ENCODE measurements at regions not wholly inside any gene's neighbourhood (a gene's known extent, or its start where the extent isn't known, plus 50 kb on each side); places are given as distances from the start of the nearest gene placed in this dataset.
A peak's percentile ranks its signal among the peaks of the same experiment; 100 is the strongest.

- DNase-seq = no peak
Measured at GRCh38 chr4:104772849-104773248, 278.2 kb upstream of the CXXC4 start.

DNA sequence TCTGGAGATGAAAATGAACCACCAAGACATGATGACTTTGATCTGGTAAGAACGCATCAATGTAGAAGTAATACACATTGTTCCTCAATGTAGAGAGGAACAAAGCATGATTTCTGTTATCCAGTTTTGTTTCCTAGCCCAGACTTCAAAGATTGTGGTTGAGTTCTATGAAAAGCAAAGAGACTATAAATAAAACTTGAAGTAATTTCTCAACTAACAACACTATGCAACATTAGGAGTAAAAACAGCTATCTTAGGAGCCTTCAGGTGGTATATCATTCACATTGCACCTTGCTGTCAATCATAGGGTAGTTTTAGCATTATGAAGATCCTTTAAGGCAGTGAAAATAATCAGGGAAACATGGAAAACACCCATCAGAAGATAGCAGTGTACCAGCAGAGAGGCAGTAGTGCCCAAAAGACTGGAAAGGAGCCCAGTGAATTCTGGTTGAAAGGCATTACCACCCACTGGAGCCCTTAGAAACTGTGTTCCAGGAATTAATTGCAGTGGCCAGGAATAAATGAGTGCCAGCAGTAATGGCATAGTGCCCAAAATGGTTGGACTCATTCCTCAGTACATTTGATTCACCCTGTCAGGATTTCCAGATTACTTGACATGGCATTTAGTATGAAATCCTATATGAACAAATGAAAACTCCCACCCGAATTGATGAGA lies 300.7 kb upstream of the CXXC4 start:
- no peak for DNase-seq

DNA sequence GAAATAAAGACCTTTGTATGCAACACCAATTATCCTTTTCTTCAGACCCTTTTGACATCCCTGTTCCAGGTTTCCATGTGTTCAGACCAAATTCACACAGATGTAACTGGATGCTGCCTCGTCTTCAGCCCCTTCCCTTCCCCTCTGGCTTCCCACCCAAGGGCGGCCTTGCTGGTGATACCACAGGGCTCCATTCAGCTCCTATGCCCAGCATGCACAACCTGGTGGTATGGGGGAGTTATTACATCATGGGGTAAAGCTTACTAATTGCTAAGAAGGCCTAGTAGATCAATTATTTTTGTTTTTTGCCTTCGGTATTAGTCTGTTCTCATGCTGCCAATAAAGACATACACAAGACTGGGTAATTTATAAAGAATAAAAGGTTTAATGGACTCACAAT lies 317.0 kb upstream of the CXXC4 start:
- DNase-seq = no peak

DNA sequence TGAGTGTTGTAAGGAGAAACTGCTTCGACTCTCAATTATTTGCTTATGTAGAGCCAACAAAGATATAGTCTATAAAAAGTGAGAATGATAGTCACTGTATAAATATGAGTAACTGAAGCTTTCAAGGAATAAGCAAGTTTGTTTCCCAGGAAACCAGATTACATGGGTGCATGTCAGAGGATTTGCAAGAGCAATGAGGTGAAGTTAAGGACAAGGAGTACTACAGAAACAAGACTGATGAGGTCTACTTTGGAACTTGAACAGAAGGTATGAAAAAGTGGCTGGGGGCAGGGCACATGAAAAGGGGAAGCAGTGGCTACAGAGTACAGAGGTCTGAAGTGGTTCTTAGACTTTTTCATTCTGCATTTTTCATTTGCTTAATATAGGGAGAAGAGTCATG lies 321.0 kb upstream of the CXXC4 start:
- no peak for DNase-seq

DNA sequence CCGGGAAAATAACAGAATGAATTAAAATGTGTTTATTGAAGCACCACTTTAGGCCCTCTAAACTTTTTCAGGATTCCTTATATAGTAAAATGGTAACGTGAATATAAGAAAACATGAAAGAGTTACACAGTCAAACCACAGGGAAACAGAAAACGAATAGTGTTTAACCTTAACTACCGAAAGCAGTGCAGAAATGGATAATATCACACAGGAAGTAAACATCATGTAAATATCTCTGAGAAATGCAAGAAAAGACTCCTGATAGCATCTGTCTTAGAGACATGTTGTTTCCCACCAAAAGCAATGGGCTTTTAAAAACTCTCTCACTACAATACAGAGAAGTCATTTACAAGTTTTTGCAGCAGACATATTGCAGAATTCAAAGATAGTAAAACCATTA lies 323.9 kb upstream of the CXXC4 start:
- no peak for DNase-seq

DNA sequence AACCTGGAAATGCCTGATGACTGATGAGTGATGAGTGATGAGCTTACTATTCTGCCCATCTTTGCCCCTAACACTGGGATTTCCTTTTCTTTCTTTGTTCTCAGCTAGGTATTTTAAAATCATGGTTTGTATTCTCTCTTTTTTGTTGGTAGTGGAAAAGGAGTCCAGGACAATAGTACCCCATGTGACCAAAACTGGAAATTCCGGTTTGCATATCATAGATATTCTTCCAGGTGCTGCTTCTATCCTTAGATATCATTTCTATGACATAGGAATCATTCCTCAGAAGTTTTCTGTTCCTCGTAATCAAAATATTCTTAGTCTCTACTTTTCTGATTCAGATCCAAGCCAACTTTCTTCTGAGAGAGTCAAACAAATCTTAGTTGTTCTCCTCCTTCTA lies 320.5 kb upstream of the TET2 start:
- no peak for DNase-seq

DNA sequence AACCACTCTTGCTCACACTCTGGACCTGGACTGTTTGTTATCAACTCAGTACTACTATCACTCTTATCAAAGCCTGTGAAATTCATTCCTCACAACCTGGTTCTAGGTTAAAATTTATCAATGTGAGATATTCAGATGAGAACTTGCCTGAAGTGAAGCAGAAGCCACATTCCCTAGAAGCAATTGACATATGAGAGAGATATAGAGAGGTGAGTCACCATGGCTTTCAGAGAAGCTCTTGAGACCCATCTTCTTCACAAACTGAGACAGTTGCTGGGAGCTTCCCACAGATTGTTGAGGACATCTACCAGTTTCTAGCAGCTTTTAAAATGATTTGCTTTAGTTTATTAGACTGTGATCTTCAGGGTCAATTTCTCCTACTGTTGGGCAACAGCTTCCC lies 316.9 kb upstream of the TET2 start:
- DNase-seq = no peak

DNA sequence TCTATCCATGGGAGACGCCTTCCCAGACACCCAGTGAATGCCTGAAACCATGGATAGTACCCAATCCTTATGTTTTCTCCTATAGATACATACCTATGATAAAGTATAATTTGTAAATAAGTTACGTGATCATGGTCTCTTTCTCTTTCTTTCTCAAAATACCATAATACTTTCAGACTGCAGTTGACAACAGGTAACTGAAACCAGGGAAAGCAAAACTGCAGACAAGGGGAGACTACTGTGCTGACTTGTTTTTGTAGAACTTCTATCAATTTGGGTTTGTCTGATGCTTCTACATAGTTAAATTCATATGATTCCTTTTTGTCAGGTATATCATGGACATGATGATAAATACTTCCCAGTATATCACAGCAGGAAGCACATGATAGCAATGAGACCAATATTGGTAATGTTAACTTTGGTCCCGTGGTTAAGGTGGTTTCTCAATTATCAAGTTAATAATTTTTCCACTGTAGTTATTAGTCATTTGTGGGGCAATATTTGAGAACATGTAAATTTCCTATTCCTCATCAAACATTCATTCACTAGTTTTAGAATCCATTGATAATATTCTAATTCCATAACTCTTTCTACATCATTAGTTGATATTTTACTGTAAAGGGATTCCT lies 298.0 kb upstream of the TET2 start:
- DNase-seq = no peak

GRCh38 chr4:104859601-104860237 lies 287.0 kb upstream of the TET2 start:
- peak in 6 of 51 donors; percentile 0 to 2 (median 0) for DNase-seq

DNA sequence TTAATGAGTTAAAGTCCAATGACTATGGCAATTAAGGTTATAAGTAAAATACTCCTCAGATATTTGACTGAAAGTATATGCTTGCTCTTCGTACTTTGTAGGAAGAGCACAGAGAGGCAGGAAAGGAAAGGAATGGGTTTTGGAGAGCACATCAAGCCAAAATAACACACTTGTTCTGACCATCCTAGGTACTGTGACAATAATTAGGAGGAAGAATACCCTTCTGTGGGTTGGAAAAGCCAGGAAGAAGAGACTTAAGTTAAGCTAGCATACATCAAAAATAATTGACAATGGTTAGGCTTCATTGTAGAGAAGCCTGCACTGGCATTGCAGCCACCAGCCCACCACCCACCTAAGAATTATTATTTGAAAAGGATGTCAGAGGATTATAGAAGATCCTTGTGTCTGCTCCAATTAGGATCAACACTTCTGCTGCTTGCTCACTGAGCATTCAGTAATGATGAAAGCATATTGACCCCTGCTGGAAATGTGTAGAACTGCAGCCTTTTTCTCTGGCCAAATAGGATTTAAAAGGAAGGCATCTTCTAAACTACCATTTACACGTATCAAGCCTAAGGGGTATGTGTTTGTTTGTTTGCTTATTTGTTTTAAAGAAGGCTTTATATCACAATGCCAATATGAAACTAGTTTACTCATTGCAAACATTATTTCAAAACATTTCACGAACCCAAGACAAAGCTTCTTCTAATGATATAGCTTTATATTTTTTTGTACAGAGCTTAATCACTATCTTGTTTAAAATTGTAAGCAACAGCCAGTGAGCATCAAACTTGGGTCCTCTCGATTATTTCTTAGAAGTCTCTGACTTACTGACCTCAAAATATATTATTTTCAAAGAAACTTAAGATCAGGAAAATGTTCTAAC lies 286.2 kb upstream of the TET2 start:
- DNase-seq = peak in 37 of 51 donors; percentile 0 to 86 (median 21)

GRCh38 chr4:104866809-104867208 lies 279.9 kb upstream of the TET2 start:
- no peak for DNase-seq

DNA sequence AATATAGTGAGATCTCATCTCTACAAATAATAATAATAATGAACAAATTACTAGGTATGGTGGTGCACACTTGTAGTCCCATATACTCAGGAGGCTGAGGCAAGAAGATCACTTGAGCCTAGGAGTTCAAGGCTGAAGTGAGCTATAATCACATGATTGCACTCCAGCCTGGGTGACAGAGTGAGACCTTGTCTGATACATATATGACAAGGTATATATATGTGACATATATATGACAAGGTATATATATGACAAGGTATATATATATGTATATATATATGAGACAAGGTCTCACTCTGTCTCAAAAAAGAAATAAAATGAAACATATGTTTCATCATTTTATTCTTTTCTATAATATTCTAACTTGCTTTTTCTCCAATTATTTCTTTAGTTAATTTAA lies 278.1 kb upstream of the TET2 start:
- no peak for DNase-seq

- no peak for DNase-seq
Measured at GRCh38 chr4:104868958-104869357, 277.7 kb upstream of the TET2 start.

- DNase-seq = no peak
Measured at GRCh38 chr4:104869831-104870230, 276.8 kb upstream of the TET2 start.

- DNase-seq = no peak
Measured at GRCh38 chr4:104870495-104871233, 276.0 kb upstream of the TET2 start.

DNA sequence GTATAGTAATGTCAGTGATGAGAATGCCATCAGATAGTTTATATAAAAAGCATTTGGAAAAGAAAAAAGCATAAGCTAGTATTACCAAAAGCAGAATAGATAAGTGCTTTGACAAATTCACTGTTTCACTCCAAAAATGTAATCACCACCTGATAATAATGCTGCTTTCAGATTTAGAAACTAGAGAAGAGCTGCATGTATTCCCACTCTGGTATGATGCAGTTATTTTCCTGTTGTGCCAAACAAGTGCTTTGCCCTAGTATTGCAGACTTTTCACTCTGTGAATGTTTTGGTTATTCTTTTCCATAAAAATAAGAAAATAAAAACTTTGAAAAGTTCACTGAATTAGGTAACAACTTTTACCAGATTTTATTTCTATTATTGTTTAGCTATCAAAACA lies 267.7 kb upstream of the TET2 start:
- no peak for DNase-seq

GRCh38 chr4:104879367-104879766 lies 267.3 kb upstream of the TET2 start:
- DNase-seq = no peak

DNA sequence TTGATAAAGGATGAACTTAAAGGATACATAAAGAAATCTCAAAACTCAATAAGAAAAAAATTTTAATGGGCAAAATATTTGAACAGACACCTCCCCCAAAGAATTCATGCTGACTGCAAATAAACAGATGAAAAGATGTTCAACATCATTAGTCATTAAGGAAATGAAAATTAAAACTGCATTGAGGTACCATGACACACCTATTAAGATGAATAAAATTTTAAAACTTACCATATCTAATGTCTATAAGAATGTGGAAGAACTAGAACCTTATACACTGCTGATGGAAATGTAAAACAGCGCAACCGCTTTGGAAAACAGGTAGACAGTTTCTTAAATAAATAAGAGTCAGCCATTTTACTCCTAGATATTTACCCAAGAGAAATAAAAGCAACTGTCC lies 266.8 kb upstream of the TET2 start:
- DNase-seq = no peak

- no peak for DNase-seq
Measured at GRCh38 chr4:104881136-104881886, 265.4 kb upstream of the TET2 start.

GRCh38 chr4:104890598-104891275 lies 255.9 kb upstream of the TET2 start:
- DNase-seq = no peak

Data from hypothalamus (tissue), 51 donors.